ENCODE measurements at regions not wholly inside any gene's neighbourhood (a gene's known extent, or its start where the extent isn't known, plus 50 kb on each side); places are given as distances from the start of the nearest gene placed in this dataset.

GRCh38 chr10:47178537-47179290 is 121.3 kb upstream of the GDF10 start:
- Histone ChIP-seq H3K36me3 (no peaks in the 10 kb centered on the region), H3K27me3 (no peaks in the 10 kb centered on the region), H3K9me3 (no peaks in the 10 kb centered on the region), H3K27ac (no peak overlapping the region), H3K4me3 (no peak overlapping the region), H3K4me1 (peaks cover 0 to 9% (median 5%) of the 10 kb centered on the region in 3 donors)
- 83 to 87% methylated on average over 4 to 5 of the region's 5 CpGs for WGBS, 2 donors
- DNase-seq, result no peak
- TF ChIP-seq CTCF (IDR thresholded peaks at IDR 0.05), result no peak
- no peak for TF ChIP-seq POLR2A (IDR thresholded peaks at IDR 0.05)
- intact Hi-C loops (cut with DNase I), result no loop called here

GRCh38 chr10:47179291-47179647 is 120.7 kb upstream of the GDF10 start:
- H3K4me1 ChIP-seq, result peaks cover 5 to 15% (median 10%) of the 10 kb centered on the region in 3 donors
- no peak overlapping the region for H3K4me3 ChIP-seq
- DNase-seq, result no peak
- no peaks in the 10 kb centered on the region for H3K9me3 ChIP-seq
- WGBS, 2 donors, result 90 to 100% methylated on average over 1 of the region's 1 CpG
- H3K27me3 ChIP-seq, result no peaks in the 10 kb centered on the region
- TF ChIP-seq CTCF (IDR thresholded peaks at IDR 0.05) (no peak), POLR2A (IDR thresholded peaks at IDR 0.05) (no peak)
- H3K36me3 ChIP-seq, result no peaks in the 10 kb centered on the region
- H3K27ac ChIP-seq, result no peak overlapping the region
- intact Hi-C loops (cut with DNase I), result no loop called here

DNA sequence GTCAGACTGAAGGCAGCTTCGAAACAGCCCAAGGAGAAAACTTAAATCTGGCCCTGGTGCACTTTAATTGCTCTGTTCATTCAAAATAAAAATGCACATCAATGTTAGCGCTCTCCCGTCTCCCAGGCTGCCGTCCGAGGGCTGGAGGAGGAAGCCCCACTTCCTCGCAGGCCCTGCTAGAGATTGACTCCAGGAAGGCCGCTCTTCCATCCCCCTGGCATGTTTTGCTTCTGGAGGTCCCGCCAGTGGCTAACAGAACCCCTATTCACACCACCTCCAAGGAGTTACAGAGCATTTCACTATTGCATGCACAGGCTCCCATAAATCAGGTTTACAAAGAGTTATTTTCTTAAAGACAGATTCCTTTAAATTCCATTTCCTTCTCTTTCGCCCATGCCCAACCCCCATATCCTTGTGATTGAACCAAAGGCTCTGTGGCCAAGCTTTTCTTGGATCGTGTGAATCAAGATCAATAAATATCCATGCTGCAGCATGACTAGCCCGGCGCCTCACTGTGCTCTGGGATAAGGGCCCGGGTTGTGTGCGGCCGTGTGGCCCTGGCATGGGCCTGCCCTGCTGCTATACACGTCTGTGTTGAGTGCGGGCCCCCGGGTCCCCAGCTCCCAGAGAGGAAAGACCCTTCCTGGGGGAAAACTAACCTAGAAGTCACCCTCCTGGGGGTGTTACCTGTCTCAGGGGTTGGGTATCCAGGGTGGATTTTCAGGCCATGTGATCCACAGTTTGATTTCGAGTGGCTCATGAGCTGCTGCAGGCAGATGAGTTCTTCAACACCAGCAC is 118.7 kb upstream of the GDF10 start:
- DNase-seq, result no peak
- 90 to 91% methylated on average over 11 to 13 of the region's 19 CpGs for WGBS, 2 donors
- intact Hi-C loops (cut with DNase I), result no loop called here
- Histone ChIP-seq H3K9me3 (no peaks in the 10 kb centered on the region), H3K36me3 (no peaks in the 10 kb centered on the region), H3K27ac (no peak overlapping the region), H3K4me3 (no peak overlapping the region), H3K27me3 (no peaks in the 10 kb centered on the region), H3K4me1 (peaks cover 5 to 20% (median 12%) of the 10 kb centered on the region in 3 donors)
- TF ChIP-seq CTCF (IDR thresholded peaks at IDR 0.05), result no peak
- TF ChIP-seq POLR2A (IDR thresholded peaks at IDR 0.05), result no peak

- peak overlapping the region; percentile 2 to 58 (median 31) for H3K27ac ChIP-seq
Measured at GRCh38 chr10:47182934-47183703, 116.9 kb upstream of the GDF10 start.

More at GRCh38 chr10:47182934-47183703, 116.9 kb upstream of the GDF10 start:
- no peak for TF ChIP-seq POLR2A (IDR thresholded peaks at IDR 0.05)
- TF ChIP-seq CTCF (IDR thresholded peaks at IDR 0.05), result no peak
- no peak for DNase-seq
- H3K4me3 ChIP-seq, result no peak overlapping the region
- no peaks in the 10 kb centered on the region for H3K9me3 ChIP-seq
- no peaks in the 10 kb centered on the region for H3K27me3 ChIP-seq
- H3K36me3 ChIP-seq, result no peaks in the 10 kb centered on the region
- intact Hi-C loops (cut with DNase I), result no loop called here
- 49 to 76% methylated on average over 8 to 9 of the region's 11 CpGs for WGBS, 2 donors
- peaks cover 5 to 20% (median 12%) of the 10 kb centered on the region in 3 donors for H3K4me1 ChIP-seq
